Stimulated activated naive CD8-positive, alpha-beta T cell treated with anti-CD3 and anti-CD28 coated beads, Interleukin-15, amount 100 ng/mL, for 72 hours (primary cell): ENCODE measurements at regions not wholly inside any gene's neighbourhood (a gene's known extent, or its start where the extent isn't known, plus 50 kb on each side); places are given as distances from the start of the nearest gene placed in this dataset.

Experiments
- ATAC-seq: fragments of 150-1000 bp; cut with Tn5 transposase; 2 replicates; pipeline ENCODE4 v1.10.0; 2021; ENCODE audit warnings: mild to moderate bottlenecking, moderate library complexity
- DNase-seq, 2 donors: peaks; one replicate each; pipeline ENCODE4 v3.0.0; 2021 to 2022
- H3K27ac Mint-ChIP-seq, 2 donors: one replicate each; pipeline ENCODE4 v1.8.0; 2022; ENCODE audit warnings: mild to moderate bottlenecking in 2 of 2, mixed read lengths in 2 of 2, moderate library complexity in 2 of 2
- H3K27me3 Mint-ChIP-seq: one replicate; pipeline ENCODE4 v1.8.0; 2022; ENCODE audit warnings: mixed read lengths
- H3K4me1 Mint-ChIP-seq: one replicate; pipeline ENCODE4 v1.8.0; 2022; ENCODE audit warnings: mild to moderate bottlenecking, mixed read lengths
- H3K4me3 Mint-ChIP-seq, 2 donors: one replicate each; pipeline ENCODE4 v1.8.0; 2022; ENCODE audit warnings: mild to moderate bottlenecking in 2 of 2, mixed read lengths in 2 of 2, moderate library complexity in 1 of 2
- H3K9me3 Mint-ChIP-seq, 2 donors: one replicate each; pipeline ENCODE4 v1.8.0; 2022; ENCODE audit warnings: mixed read lengths in 2 of 2

DNA sequence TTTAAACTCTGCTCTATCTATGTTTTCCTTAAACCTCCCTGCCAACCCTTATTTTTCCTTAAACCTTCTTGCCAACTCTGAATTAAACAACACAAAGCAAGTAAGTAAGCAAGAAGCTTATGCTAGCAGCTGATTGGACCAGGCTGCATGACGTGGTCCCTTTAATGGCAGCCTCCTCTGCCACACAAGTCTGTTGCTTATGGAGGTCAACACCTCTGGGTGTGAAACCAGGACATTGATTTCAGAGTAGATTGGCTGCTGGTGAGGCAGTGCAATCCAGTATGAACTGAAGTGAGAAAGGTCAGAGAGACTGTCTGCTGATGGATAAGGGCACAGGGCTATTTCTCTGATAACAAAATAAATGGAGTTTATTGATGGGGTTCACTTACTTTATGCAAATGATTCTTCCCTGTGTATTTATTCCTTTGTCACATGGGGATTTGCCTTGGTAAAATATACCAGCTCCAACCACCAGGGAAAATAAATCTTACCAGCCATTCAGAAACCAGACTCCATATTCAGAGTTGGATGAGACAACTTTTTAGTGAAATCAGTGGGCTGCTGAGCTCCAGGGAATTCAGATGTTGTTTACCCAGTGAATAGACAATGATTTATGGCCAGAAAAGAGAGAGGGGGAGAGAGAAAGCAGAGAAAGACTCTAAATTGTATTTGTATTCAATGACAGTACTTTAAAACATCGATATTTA is 112.2 kb upstream of the NCKAP5 start:
- DNase-seq (no peak), ATAC-seq (no peak)
- Mint-ChIP-seq H3K4me1 (no peaks in the 10 kb centered on the region), H3K4me3 (no peak overlapping the region), H3K27me3 (peaks cover 5% of the 10 kb centered on the region), H3K9me3 (no peaks in the 10 kb centered on the region), H3K27ac (no peak overlapping the region)

DNA sequence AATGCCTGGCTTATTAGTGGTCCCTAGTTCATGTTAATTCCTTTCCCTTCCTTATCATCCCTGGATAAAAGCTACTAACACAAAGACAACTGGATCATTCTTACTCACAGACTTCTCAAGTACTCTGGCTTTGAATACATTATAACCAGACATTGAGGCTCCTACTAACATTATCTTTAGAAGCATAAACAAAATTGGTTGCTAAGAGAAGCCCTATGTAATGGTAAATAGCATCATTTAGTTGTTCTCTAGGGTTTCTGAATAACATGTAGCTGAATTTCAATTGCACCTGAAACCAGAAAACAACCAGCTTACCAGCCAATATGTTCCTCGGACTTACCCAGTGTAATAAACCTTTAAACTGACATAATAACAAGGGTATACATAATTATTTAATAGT is 114.1 kb upstream of the NCKAP5 start:
- Mint-ChIP-seq H3K27me3 (no peaks in the 10 kb centered on the region), H3K27ac (no peak overlapping the region), H3K4me3 (no peak overlapping the region), H3K9me3 (no peaks in the 10 kb centered on the region), H3K4me1 (no peaks in the 10 kb centered on the region)
- DNase-seq: no peak
- no peak for ATAC-seq

- Mint-ChIP-seq H3K27me3 (no peaks in the 10 kb centered on the region), H3K9me3 (no peaks in the 10 kb centered on the region), H3K27ac (no peak overlapping the region), H3K4me3 (no peak overlapping the region), H3K4me1 (no peaks in the 10 kb centered on the region)
- no peak for DNase-seq
- no peak for ATAC-seq
Observed at GRCh38 chr2:133682906-133683305, 114.6 kb upstream of the NCKAP5 start.

- H3K27me3 Mint-ChIP-seq: no peaks in the 10 kb centered on the region
- no peaks in the 10 kb centered on the region for H3K9me3 Mint-ChIP-seq
- no peak overlapping the region for H3K4me3 Mint-ChIP-seq
- DNase-seq (no peak), ATAC-seq (no peak)
- no peaks in the 10 kb centered on the region for H3K4me1 Mint-ChIP-seq
- H3K27ac Mint-ChIP-seq: no peak overlapping the region
Observed at GRCh38 chr2:133685636-133686215, 117.5 kb upstream of the NCKAP5 start.

GRCh38 chr2:133690780-133691179 is 122.5 kb upstream of the NCKAP5 start:
- H3K9me3 Mint-ChIP-seq: peaks cover 7 to 8% of the 10 kb centered on the region in 2 donors
- no peak for DNase-seq
- no peak for ATAC-seq
- no peak overlapping the region for H3K4me3 Mint-ChIP-seq
- H3K4me1 Mint-ChIP-seq: no peaks in the 10 kb centered on the region
- no peaks in the 10 kb centered on the region for H3K27me3 Mint-ChIP-seq
- H3K27ac Mint-ChIP-seq: no peak overlapping the region

GRCh38 chr2:133691336-133691735 is 123.1 kb upstream of the NCKAP5 start:
- no peak overlapping the region for H3K4me3 Mint-ChIP-seq
- H3K27ac Mint-ChIP-seq: no peak overlapping the region
- H3K27me3 Mint-ChIP-seq: no peaks in the 10 kb centered on the region
- DNase-seq (no peak), ATAC-seq (no peak)
- no peaks in the 10 kb centered on the region for H3K4me1 Mint-ChIP-seq
- peaks cover 7 to 8% of the 10 kb centered on the region in 2 donors for H3K9me3 Mint-ChIP-seq

DNA sequence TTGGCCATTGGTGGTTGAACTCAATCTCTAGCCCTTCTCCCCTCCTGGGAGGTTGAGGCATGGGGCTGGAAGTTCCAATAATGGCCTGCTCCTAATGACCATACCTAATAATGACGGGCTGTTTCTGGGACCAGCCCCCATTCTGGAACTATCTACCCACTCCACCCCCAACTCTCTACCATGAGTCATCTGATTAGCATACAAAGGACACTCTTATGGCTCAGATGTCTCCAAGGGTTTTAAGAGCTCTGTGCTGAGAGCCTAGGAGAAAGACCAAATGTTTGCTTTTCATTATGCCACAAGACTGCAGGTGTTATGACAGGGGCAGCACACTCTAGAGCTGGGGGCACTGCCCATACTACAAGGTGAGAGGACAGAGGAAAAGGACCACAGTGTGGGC is 137.0 kb upstream of the NCKAP5 start:
- Mint-ChIP-seq H3K27me3 (no peaks in the 10 kb centered on the region), H3K4me3 (no peak overlapping the region), H3K27ac (no peak overlapping the region), H3K9me3 (peaks cover 4 to 18% of the 10 kb centered on the region in 2 donors), H3K4me1 (no peaks in the 10 kb centered on the region)
- ATAC-seq: no peak
- no peak for DNase-seq

DNA sequence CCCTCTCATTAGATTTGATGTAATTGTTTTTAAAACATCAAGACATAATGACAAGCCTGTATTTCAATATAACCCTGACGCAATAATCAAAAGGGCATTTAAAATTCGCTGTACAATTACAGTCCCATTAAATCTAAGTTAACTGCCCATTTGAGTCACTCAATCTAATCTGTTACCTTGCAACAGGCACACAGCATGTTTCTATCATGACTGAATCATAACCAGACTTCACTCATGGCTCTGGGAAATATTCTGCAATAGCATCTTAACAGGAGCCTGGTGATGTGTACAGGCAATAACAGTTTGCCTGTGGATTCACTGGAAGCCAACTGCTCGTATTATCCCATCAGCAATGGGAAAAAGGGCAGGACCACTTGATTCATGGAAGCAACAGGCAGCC is 142.3 kb upstream of the NCKAP5 start:
- peaks cover 17% of the 10 kb centered on the region for H3K27me3 Mint-ChIP-seq
- no peak overlapping the region for H3K27ac Mint-ChIP-seq
- no peaks in the 10 kb centered on the region for H3K4me1 Mint-ChIP-seq
- H3K9me3 Mint-ChIP-seq: peaks cover 0 to 11% of the 10 kb centered on the region in 2 donors
- H3K4me3 Mint-ChIP-seq: no peak overlapping the region
- DNase-seq (no peak), ATAC-seq (no peak)

DNA sequence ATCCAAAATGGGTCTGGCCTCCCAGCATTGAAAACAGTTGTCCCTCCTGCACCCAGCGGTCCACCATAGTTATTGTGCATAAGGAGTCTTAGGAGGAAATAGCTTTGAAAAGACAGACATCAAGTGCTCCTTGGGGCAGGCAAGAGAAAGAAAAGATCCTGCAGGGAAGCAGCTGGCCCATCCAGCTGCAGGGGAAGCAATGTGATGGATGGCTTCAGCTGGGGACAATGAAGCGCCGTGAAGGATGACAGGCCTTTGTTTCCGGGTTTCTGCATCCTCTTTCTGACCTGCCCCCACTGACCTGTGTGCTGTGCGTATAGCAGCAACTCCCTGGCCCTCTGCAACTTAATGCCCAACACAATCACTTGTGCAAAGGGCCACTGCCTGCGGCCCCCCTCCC is 142.9 kb upstream of the NCKAP5 start:
- no peaks in the 10 kb centered on the region for H3K4me1 Mint-ChIP-seq
- no peak overlapping the region for H3K27ac Mint-ChIP-seq
- peaks cover 0 to 11% of the 10 kb centered on the region in 2 donors for H3K9me3 Mint-ChIP-seq

DNA sequence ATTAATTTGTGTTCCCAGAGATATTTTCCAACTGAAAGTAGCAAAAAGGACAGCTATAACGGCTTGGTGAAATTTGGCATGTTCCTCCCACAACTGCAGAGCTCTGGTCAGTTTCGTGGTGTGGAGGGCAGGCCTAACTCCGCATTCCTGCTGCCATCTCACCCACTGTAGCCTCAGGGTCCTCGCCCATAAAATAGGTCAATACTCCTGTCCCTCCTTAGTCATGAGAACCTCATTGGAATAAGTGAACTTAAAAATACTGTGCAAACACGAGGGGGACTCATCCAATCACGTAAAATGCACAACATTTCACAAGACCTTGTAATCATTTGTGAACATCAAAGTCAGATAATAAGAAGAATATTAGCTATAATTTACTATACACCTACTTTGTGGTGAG is 143.5 kb upstream of the NCKAP5 start:
- H3K4me1 Mint-ChIP-seq: no peaks in the 10 kb centered on the region
- ATAC-seq (no peak), DNase-seq (no peak)
- peaks cover 17% of the 10 kb centered on the region for H3K27me3 Mint-ChIP-seq
- H3K9me3 Mint-ChIP-seq: peaks cover 0 to 11% of the 10 kb centered on the region in 2 donors
- H3K27ac Mint-ChIP-seq: no peak overlapping the region
- no peak overlapping the region for H3K4me3 Mint-ChIP-seq

More for the DNA sequence above, 142.9 kb upstream of the NCKAP5 start:
- H3K27me3 Mint-ChIP-seq: peaks cover 17% of the 10 kb centered on the region
- H3K4me3 Mint-ChIP-seq: no peak overlapping the region
- no peak for DNase-seq
- no peak for ATAC-seq

DNA sequence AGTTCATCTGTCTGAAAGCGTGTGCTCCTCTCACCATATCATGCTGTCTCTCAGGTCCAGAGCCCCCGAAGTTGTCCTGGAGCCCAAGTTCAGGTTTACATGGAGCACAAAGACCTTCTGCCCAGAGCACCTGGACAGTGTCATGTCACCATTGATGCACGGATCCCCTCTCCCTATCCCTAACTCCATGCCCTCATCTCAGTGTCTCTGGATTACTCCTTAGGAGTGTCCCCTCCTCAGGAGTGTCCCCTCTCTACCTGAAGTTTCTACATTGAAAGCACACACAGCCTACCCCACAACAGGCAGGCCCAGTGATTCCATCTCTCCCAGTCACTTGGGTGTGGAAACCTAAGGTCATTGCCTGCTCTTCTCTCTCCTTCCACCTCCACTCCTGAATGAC is 144.1 kb upstream of the NCKAP5 start:
- H3K4me1 Mint-ChIP-seq: no peaks in the 10 kb centered on the region
- peaks cover 17% of the 10 kb centered on the region for H3K27me3 Mint-ChIP-seq
- H3K27ac Mint-ChIP-seq: no peak overlapping the region
- no peak for DNase-seq
- no peak overlapping the region for H3K4me3 Mint-ChIP-seq
- ATAC-seq: no peak
- peaks cover 0 to 11% of the 10 kb centered on the region in 2 donors for H3K9me3 Mint-ChIP-seq

DNA sequence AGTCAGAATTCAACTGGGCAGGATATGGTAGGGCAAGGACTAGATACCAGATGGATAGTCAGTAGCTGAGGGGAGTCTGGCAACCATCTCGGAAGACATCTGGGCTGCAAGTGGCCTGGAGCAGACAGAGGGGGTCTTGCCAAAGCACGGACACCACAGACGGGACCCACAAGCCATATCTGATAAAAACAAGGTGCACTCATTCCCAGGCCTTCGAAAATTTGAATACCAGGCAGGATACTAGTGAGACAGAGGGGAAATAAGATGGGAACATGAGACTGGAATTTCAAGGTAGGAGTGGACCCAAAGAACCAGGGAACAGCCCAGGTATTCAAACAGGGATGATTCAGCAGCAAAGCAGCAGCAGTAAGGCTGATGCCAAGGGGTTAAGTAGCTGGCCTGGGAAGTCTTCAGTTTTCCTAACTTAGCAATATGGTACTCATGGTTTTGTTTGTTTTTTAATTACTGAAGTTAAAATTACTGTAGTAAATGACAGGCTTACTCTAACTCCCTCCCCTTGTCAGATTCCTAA is 144.9 kb upstream of the NCKAP5 start:
- Mint-ChIP-seq H3K4me1 (no peaks in the 10 kb centered on the region), H3K27me3 (peaks cover 17% of the 10 kb centered on the region), H3K9me3 (peaks cover 0 to 11% of the 10 kb centered on the region in 2 donors), H3K27ac (no peak overlapping the region), H3K4me3 (no peak overlapping the region)
- ATAC-seq: no peak
- DNase-seq: no peak

GRCh38 chr2:133716166-133716565 is 147.9 kb upstream of the NCKAP5 start:
- Mint-ChIP-seq H3K4me1 (no peaks in the 10 kb centered on the region), H3K27me3 (peaks cover 17% of the 10 kb centered on the region), H3K27ac (no peak overlapping the region), H3K4me3 (no peak overlapping the region), H3K9me3 (no peaks in the 10 kb centered on the region)
- DNase-seq (no peak), ATAC-seq (no peak)

- Mint-ChIP-seq H3K9me3 (no peaks in the 10 kb centered on the region), H3K27ac (no peak overlapping the region), H3K4me3 (no peak overlapping the region), H3K4me1 (no peaks in the 10 kb centered on the region), H3K27me3 (peaks cover 14% of the 10 kb centered on the region)
- no peak for DNase-seq
- ATAC-seq: no peak
Observed at GRCh38 chr2:133717497-133717896, 149.2 kb upstream of the NCKAP5 start.

DNA sequence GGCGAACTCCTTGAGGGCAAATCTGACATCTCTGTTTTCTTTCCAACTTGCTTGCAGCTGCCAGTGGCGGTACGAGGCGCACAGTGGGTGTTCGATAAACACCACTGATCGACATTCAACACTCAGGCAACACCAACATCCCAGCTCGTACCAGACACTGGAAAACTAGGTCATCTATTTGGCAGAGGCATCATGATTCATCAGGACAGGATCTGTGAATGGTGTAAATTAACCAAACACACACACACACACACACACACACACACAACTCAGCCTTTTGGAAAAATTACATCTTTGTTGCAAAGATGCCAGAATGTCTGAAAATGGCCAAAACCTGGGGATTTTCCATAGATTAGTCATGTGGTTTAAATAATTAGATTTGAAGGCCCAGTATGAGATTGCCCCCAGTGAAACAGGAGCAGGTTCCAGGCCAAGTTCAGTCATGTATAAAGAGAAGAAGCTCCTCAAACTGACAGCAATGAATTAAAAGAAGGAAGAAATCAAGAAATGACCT is 150.5 kb upstream of the NCKAP5 start:
- Mint-ChIP-seq H3K27ac (no peak overlapping the region), H3K9me3 (no peaks in the 10 kb centered on the region), H3K4me3 (no peak overlapping the region), H3K27me3 (peaks cover 1% of the 10 kb centered on the region), H3K4me1 (no peaks in the 10 kb centered on the region)
- ATAC-seq (no peak), DNase-seq (no peak)

DNA sequence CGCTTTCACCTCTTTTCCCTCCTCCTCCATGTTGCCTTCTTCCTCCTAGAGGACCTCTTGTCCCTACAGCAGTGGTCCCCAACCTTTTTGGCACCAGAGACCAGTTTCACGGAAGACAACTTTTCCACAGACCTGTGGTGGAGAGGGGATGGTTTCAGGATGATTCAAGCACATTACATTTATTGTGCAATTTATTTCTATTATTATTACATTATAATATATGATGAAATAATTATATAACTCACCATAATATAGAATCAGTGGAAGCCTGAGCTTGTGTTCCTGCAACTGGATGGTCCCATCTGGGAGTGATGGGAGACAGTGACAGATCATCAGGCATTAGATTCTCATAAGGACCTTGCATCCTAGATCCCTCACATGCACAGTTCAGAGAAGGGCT is 152.2 kb upstream of the NCKAP5 start:
- no peak overlapping the region for H3K27ac Mint-ChIP-seq
- no peaks in the 10 kb centered on the region for H3K27me3 Mint-ChIP-seq
- ATAC-seq: no peak
- DNase-seq: no peak
- no peak overlapping the region for H3K4me3 Mint-ChIP-seq
- no peaks in the 10 kb centered on the region for H3K4me1 Mint-ChIP-seq
- H3K9me3 Mint-ChIP-seq: peaks cover 0 to 6% of the 10 kb centered on the region in 2 donors
